ENCODE measurements at regions not wholly inside any gene's neighbourhood (a gene's known extent, or its start where the extent isn't known, plus 50 kb on each side); places are given as distances from the start of the nearest gene placed in this dataset.
A peak's percentile ranks its signal among the peaks of the same experiment; 100 is the strongest.

DNA sequence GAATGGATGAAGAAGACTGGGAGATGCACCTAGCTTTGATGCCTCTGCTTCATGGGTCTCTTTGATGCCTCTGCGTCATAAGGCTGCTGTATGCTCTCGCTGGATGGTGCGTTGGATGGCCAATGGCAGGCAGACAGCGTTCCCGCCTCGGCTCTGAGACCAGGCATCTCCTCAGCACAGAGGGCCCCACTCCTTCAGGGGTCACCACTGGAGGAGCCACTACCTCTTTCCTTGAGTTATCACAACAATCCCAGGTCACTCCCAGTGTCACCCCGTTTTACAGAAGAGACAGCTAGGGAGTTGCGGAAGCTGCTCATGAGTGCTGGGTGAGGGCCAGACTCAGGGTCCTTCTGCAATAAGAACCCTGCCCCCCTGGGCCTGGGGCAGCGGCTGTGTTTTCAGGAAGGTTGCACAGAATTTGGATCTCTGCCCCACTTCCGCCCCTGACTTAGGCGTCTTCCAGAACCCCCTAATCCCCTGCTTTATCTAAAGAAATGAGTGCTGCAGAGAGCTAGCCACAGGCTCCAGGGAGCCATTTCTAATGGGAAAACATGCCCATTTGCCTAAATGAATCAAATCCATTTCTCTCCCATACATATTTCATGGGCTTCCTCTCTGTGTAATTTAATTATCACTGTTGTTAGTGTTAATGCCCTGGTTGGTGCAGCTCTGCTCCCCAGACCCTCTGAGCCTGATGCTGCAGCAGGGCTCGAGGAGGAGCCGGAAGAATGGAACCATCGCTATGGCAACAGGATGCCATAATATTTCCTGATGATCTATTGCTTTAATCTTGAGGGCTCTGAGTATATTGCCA lies 131.8 kb upstream of the HS6ST1 start:
- no peak for FAIRE-seq
- POLR2A ChIA-PET: interaction anchor here (0.7 to 1.2 kb wide), 2 partner anchors 12 to 136 kb away, joined by 3 to 4 read pairs; no protein-coding TSS in a partner anchor
- no peak overlapping the region for H2AFZ ChIP-seq (ENCODE audit: low read depth, low read length)
- CTCF ChIA-PET (ENCODE audit: low intra/inter-chr PET ratio): no interaction called here
- H3K4me1 ChIP-seq (replicated peaks in 1 of 2; ENCODE audit: control insufficient read depth in 2 of 2, insufficient read depth in 2 of 2, low read length in 2 of 2): peaks cover 14 to 15% of the 10 kb centered on the region in 2 experiments
- no peaks in the 10 kb centered on the region for H3K36me3 ChIP-seq (ENCODE audit: control insufficient read depth, insufficient read depth, low read length)
- peak; percentile 66 for TF ChIP-seq RFX1 (IDR thresholded peaks at IDR 0.05)
- TF ChIP-seq ZNF766 (CRISPR knock-in tag; conservative IDR thresholded peaks at IDR 0.05): no peak
- no peak for TF ChIP-seq NRF1 (conservative IDR thresholded peaks at IDR 0.05 in 1 of 2, IDR thresholded peaks at IDR 0.05 in 1 of 2)
- H3K9ac ChIP-seq (ENCODE audit: insufficient read depth in 1 of 2, low read depth in 2 of 2, low read length in 2 of 2): no peak overlapping the region
- H3K27ac ChIP-seq (ENCODE audit: extremely low read depth, low read depth, low read length): no peak overlapping the region
- no peak for ATAC-seq
- intact Hi-C loops (cut with micrococcal nuclease) (no loop called here), in situ Hi-C loops (cut with MboI) (no loop called here)
- BruUV-seq (replicated peaks): no TSS peak
- no peaks in the 10 kb centered on the region for H3K9me1 ChIP-seq (ENCODE audit: control insufficient read depth, insufficient read depth, low read length)
- no peaks in the 10 kb centered on the region for H3K9me3 ChIP-seq (replicated peaks; ENCODE audit: control insufficient read depth, insufficient read depth, low read depth, low read length)
- H4K20me1 ChIP-seq (replicated peaks; ENCODE audit: control insufficient read depth, insufficient read depth, low read length): no peaks in the 10 kb centered on the region
- no peak overlapping the region for H3K4me3 ChIP-seq
- no peak overlapping the region for H3K4me2 ChIP-seq (ENCODE audit: insufficient read depth, low read length)
- no peak for DNase-seq (ENCODE audit: extremely low read depth in 1 of 4, low spot score in 3 of 4)
- 41% methylated on average over 14 of the region's 14 CpGs for WGBS (ENCODE audit: insufficient coverage, low coverage, missing lambda C conversion rate)
- H3K79me2 ChIP-seq (ENCODE audit: control insufficient read depth, insufficient read depth, low read length): no peaks in the 10 kb centered on the region
- H3K27me3 ChIP-seq (ENCODE audit: control insufficient read depth in 2 of 2, insufficient read depth in 2 of 2, low read length in 2 of 2): peaks cover 0 to 20% of the 10 kb centered on the region in 2 experiments; a peak in 2 of 5 replicates
